Ascending aorta (tissue), 2 donors: ENCODE measurements at regions not wholly inside any gene's neighbourhood (a gene's known extent, or its start where the extent isn't known, plus 50 kb on each side); places are given as distances from the start of the nearest gene placed in this dataset.

Source experiments
- DNase-seq, 2 donors: peaks; one replicate each; pipeline ENCODE4 v3.0.0-alpha.2; 2019; ENCODE audit warnings: low spot score in 2 of 2
- H3K27ac ChIP-seq, 2 donors: fragments of 200-600 bp; sonication (generic); one replicate each; pipeline ENCODE4 v1.5.1; 2016 to 2017; ENCODE audit warnings: mild to moderate bottlenecking in 1 of 2
- H3K27me3 ChIP-seq: fragments of 200-600 bp; sonication (generic); one replicate; pipeline ENCODE4 v1.5.1; 2017
- H3K36me3 ChIP-seq, 2 donors: fragments of 200-600 bp; sonication (generic); one replicate each; pipeline ENCODE4 v1.5.1; 2016
- H3K4me1 ChIP-seq, 2 donors: fragments of 200-600 bp; sonication (generic); one replicate each; pipeline ENCODE4 v1.5.1; 2016 to 2017; ENCODE audit warnings: mild to moderate bottlenecking in 1 of 2
- H3K4me3 ChIP-seq, 2 donors: fragments of 200-600 bp; sonication (generic); one replicate each; pipeline ENCODE4 v1.5.1; 2016 to 2017; ENCODE audit warnings: mild to moderate bottlenecking in 1 of 2
- H3K9me3 ChIP-seq, 2 donors: fragments of 200-600 bp; sonication (generic); one replicate each; pipeline ENCODE4 v1.5.1; 2016
- CTCF ChIP-seq, 3 experiments: fragments of 200-600 bp in 2 of 3; fragments of 450-650 bp in 1 of 3; sonication (generic) in 2 of 3; IDR thresholded peaks; one replicate each; pipeline ENCODE4 v1.5.1; 2016 to 2019; ENCODE audit warnings: antibody characterized with exemption in 3 of 3, mild to moderate bottlenecking in 1 of 3, moderate library complexity in 1 of 3
- intact Hi-C: fragments of 100-400 bp; cut with DNase I; formaldehyde crosslinking; loops from one replicate; pipeline ENCODE4 v1.15.1; 2023

DNA sequence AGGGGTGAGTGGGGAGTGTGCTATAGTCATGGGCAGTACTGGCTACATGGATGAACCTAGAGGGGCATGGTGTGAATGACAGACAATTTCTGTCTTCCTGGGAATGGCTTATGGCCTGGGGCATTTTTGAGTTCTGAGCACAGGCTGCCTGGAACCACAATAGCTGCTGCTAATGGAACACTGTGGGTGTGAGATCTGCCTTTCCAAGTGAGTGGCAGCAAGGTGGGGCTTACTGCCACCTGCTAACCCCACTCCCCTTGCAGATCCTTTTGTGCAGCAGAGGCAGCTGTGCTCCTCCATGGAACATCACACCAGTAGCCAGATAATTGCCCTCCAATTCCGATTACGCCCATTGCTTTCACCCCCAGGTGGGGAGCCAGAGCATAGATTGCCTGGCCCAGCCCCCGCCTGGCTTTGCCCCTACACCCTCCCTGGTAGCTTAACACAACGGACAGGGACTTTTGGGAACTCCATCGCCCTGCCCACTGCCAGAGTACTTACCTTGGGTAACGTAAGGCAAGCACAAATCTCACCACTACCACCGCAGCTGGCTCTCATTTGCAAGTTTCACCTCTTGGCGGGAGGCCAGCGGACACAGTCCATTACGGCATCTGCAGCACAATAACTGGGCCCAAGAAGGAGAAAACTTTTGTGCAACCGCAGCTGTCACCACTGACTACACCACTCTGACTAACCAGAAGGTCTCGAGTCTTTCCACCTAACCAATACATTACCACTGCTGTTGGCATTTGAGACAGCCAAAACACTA lies 421.2 kb upstream of the NWD2 start:
- no peak for TF ChIP-seq CTCF (IDR thresholded peaks at IDR 0.05)
- H3K9me3 ChIP-seq: no peaks in the 10 kb centered on the region
- DNase-seq: no peak
- intact Hi-C loops: no loop called here
- no peaks in the 10 kb centered on the region for H3K27me3 ChIP-seq
- no peak overlapping the region for H3K27ac ChIP-seq
- H3K4me3 ChIP-seq: no peak overlapping the region
- no peaks in the 10 kb centered on the region for H3K4me1 ChIP-seq
- H3K36me3 ChIP-seq: no peaks in the 10 kb centered on the region

GRCh38 chr4:36824682-36825081 lies 419.9 kb upstream of the NWD2 start:
- no peak overlapping the region for H3K27ac ChIP-seq
- no peaks in the 10 kb centered on the region for H3K4me1 ChIP-seq
- no peaks in the 10 kb centered on the region for H3K9me3 ChIP-seq
- no peak for TF ChIP-seq CTCF (IDR thresholded peaks at IDR 0.05)
- no peak overlapping the region for H3K4me3 ChIP-seq
- no peaks in the 10 kb centered on the region for H3K36me3 ChIP-seq
- no peaks in the 10 kb centered on the region for H3K27me3 ChIP-seq
- no peak for DNase-seq
- intact Hi-C loops: no loop called here

DNA sequence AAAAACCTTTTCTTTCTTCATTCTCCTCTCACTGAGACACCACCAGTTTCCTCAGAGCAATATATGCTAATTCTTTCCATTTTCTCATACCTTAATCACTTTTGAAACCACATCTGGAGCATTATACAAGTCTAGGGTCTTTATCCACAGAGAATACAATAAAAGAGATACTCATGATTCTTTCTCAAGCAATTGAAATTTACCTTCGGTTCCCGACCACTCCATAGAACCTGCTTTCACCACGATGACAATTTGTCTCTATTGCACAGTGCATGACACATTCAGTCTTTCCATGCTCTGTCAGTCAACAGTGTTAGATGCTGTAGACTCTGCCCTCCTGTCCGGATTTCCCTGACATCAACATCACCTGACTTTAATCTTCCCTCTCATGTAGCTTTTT lies 409.3 kb upstream of the NWD2 start:
- H3K4me1 ChIP-seq: no peaks in the 10 kb centered on the region
- H3K27me3 ChIP-seq: no peaks in the 10 kb centered on the region
- H3K27ac ChIP-seq: no peak overlapping the region
- intact Hi-C loops: no loop called here
- no peaks in the 10 kb centered on the region for H3K36me3 ChIP-seq
- no peak overlapping the region for H3K4me3 ChIP-seq
- no peak for TF ChIP-seq CTCF (IDR thresholded peaks at IDR 0.05)
- DNase-seq: no peak
- H3K9me3 ChIP-seq: no peaks in the 10 kb centered on the region

- Histone ChIP-seq H3K27me3 (no peaks in the 10 kb centered on the region), H3K9me3 (no peaks in the 10 kb centered on the region), H3K4me3 (no peak overlapping the region), H3K4me1 (no peaks in the 10 kb centered on the region), H3K27ac (no peak overlapping the region), H3K36me3 (no peaks in the 10 kb centered on the region)
- intact Hi-C loops: no loop called here
- TF ChIP-seq CTCF (IDR thresholded peaks at IDR 0.05): no peak
- no peak for DNase-seq
Observed at GRCh38 chr4:36841583-36842326, 402.8 kb upstream of the NWD2 start.

- intact Hi-C loops: no loop called here
- Histone ChIP-seq H3K4me3 (no peak overlapping the region), H3K4me1 (no peaks in the 10 kb centered on the region), H3K27ac (no peak overlapping the region), H3K36me3 (no peaks in the 10 kb centered on the region), H3K9me3 (no peaks in the 10 kb centered on the region), H3K27me3 (no peaks in the 10 kb centered on the region)
- no peak for DNase-seq
- TF ChIP-seq CTCF (IDR thresholded peaks at IDR 0.05): no peak
Observed at GRCh38 chr4:36844448-36844847, 400.1 kb upstream of the NWD2 start.
